ENCODE measurements at regions not wholly inside any gene's neighbourhood (a gene's known extent, or its start where the extent isn't known, plus 50 kb on each side); places are given as distances from the start of the nearest gene placed in this dataset.

- BruUV-seq (replicated peaks) = no TSS peak
These were observed 53.0 kb upstream of the CNTLN start for GRCh38 chr9:17081814-17082213.

GRCh38 chr9:17081351-17081750 lies 53.5 kb upstream of the CNTLN start:
- no peak overlapping the region for H3K4me2 ChIP-seq (ENCODE audit: low read length)
- no peaks in the 10 kb centered on the region for H4K20me1 ChIP-seq (ENCODE audit: insufficient read depth, low read length)
- H3K4me3 ChIP-seq (ENCODE audit: low read depth, low read length, poor library complexity, severe bottlenecking) = no peak overlapping the region
- no peak for DNase-seq (ENCODE audit: low spot score)
- H3K36me3 ChIP-seq (ENCODE audit: insufficient read depth, low read length) = no peaks in the 10 kb centered on the region
- H3K4me1 ChIP-seq (ENCODE audit: insufficient read depth, low read length, poor library complexity, severe bottlenecking) = no peaks in the 10 kb centered on the region
- CTCF ChIA-PET (ENCODE audit: unreplicated experiment) = no interaction called here
- POLR2A ChIA-PET = no interaction called here
- H3K9me3 ChIP-seq (ENCODE audit: low read length) = no peaks in the 10 kb centered on the region
- no peaks in the 10 kb centered on the region for H3K9me2 ChIP-seq (ENCODE audit: insufficient read depth, low read length)
- no peaks in the 10 kb centered on the region for H3K79me2 ChIP-seq (ENCODE audit: insufficient read depth, low read depth, low read length)
- H2AFZ ChIP-seq (ENCODE audit: low read length) = no peak overlapping the region
- no peak for TF ChIP-seq EZH2phosphoT487 (IDR thresholded peaks at IDR 0.05; ENCODE audit: borderline replicate concordance, low read depth, low read length)
- no peak for TF ChIP-seq CTCF (conservative IDR thresholded peaks at IDR 0.05; ENCODE audit: low read length)
- intact Hi-C loops (cut with micrococcal nuclease; ENCODE audit: unreplicated experiment) = no loop called here
- no TSS peak for BruUV-seq (replicated peaks)
- H3K27ac ChIP-seq (ENCODE audit: low read depth, low read length, poor library complexity, severe bottlenecking) = no peak overlapping the region

More at GRCh38 chr9:17081814-17082213, 53.0 kb upstream of the CNTLN start:
- H2AFZ ChIP-seq (ENCODE audit: low read length) = no peak overlapping the region
- H3K4me1 ChIP-seq (ENCODE audit: insufficient read depth, low read length, poor library complexity, severe bottlenecking) = no peaks in the 10 kb centered on the region
- H3K27ac ChIP-seq (ENCODE audit: low read depth, low read length, poor library complexity, severe bottlenecking) = no peak overlapping the region
- ChIA-PET POLR2A (no interaction called here), CTCF (ENCODE audit: unreplicated experiment) (no interaction called here)
- TF ChIP-seq CTCF (conservative IDR thresholded peaks at IDR 0.05; ENCODE audit: low read length) = no peak
- no peak for TF ChIP-seq EZH2phosphoT487 (IDR thresholded peaks at IDR 0.05; ENCODE audit: borderline replicate concordance, low read depth, low read length)
- H3K9me2 ChIP-seq (ENCODE audit: insufficient read depth, low read length) = no peaks in the 10 kb centered on the region
- H3K4me3 ChIP-seq (ENCODE audit: low read depth, low read length, poor library complexity, severe bottlenecking) = no peak overlapping the region
- no peaks in the 10 kb centered on the region for H3K79me2 ChIP-seq (ENCODE audit: insufficient read depth, low read depth, low read length)
- no peaks in the 10 kb centered on the region for H3K9me3 ChIP-seq (ENCODE audit: low read length)
- H4K20me1 ChIP-seq (ENCODE audit: insufficient read depth, low read length) = no peaks in the 10 kb centered on the region
- DNase-seq (ENCODE audit: low spot score) = no peak
- intact Hi-C loops (cut with micrococcal nuclease; ENCODE audit: unreplicated experiment) = no loop called here
- no peaks in the 10 kb centered on the region for H3K36me3 ChIP-seq (ENCODE audit: insufficient read depth, low read length)
- no peak overlapping the region for H3K4me2 ChIP-seq (ENCODE audit: low read length)

GRCh38 chr9:17075758-17076485 lies 58.9 kb upstream of the CNTLN start:
- no TSS peak for BruUV-seq (replicated peaks)
- POLR2A ChIA-PET = no interaction called here
- no peaks in the 10 kb centered on the region for H3K9me2 ChIP-seq (ENCODE audit: insufficient read depth, low read length)
- no peak overlapping the region for H3K4me3 ChIP-seq (ENCODE audit: low read depth, low read length, poor library complexity, severe bottlenecking)
- intact Hi-C loops (cut with micrococcal nuclease; ENCODE audit: unreplicated experiment) = no loop called here
- no peaks in the 10 kb centered on the region for H3K4me1 ChIP-seq (ENCODE audit: insufficient read depth, low read length, poor library complexity, severe bottlenecking)
- H3K36me3 ChIP-seq (ENCODE audit: insufficient read depth, low read length) = no peaks in the 10 kb centered on the region
- no peak overlapping the region for H3K4me2 ChIP-seq (ENCODE audit: low read length)
- CTCF ChIA-PET (ENCODE audit: unreplicated experiment) = no interaction called here
- TF ChIP-seq CTCF (conservative IDR thresholded peaks at IDR 0.05; ENCODE audit: low read length) (no peak), EZH2phosphoT487 (IDR thresholded peaks at IDR 0.05; ENCODE audit: borderline replicate concordance, low read depth, low read length) (no peak)
- no peak overlapping the region for H2AFZ ChIP-seq (ENCODE audit: low read length)
- no peaks in the 10 kb centered on the region for H4K20me1 ChIP-seq (ENCODE audit: insufficient read depth, low read length)
- H3K79me2 ChIP-seq (ENCODE audit: insufficient read depth, low read depth, low read length) = no peaks in the 10 kb centered on the region
- no peak for DNase-seq (ENCODE audit: low spot score)
- no peaks in the 10 kb centered on the region for H3K9me3 ChIP-seq (ENCODE audit: low read length)
- H3K27ac ChIP-seq (ENCODE audit: low read depth, low read length, poor library complexity, severe bottlenecking) = no peak overlapping the region

Measured in OCI-LY7 (cell line).